ENCODE measurements at regions not wholly inside any gene's neighbourhood (a gene's known extent, or its start where the extent isn't known, plus 50 kb on each side); places are given as distances from the start of the nearest gene placed in this dataset.

DNA sequence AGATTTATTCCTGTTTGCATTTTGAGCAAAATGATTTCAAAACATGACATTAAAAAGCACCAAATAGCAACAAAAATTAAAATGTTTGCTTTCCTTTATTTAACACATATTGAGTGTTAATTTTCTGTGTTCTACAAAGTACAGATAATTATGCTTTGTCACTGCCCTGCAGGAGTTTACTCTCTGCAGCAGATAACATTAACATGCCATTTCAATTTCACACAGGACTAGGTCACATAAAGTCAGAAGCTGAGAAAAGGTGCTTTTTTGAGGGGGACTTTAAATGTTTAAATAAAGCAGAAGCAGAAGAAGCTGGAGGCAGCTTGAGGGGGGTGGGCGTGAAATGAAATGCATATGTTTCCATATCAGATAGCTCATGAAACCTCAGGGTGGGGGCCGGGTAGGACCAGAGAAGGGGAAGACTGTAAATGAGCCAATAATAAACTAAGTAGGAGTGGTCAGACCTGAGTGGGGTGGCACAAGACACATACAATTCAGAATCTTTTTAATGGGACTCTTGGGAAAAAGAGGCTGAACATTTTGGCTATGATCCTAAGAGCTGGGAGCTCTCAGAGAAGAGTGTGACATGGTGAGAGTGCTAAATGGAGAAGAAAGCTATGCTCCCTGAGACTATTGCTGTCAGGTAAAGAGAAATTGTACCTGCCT, 387.5 kb downstream of the FAM170A start:
- no peak for DNase-seq

DNA sequence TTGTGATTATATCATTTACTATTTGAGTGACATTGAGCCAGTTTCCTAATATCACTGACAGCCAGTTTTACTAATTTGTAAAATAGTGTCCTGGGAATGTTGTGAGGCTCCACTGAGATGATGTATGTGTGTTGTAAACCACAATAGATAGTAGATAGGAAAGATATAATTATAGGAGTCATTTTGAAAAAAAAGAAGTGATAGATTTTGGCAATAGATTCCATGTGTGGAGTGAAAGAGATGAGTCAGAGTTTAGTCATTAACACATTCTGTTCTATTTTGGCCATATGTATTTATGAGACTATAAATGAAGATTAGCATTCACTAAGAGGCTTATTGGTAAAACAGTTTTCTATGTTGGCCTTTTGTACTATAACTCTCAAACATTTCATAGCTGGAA, 388.2 kb downstream of the FAM170A start:
- DNase-seq, result peak; percentile 45

DNA sequence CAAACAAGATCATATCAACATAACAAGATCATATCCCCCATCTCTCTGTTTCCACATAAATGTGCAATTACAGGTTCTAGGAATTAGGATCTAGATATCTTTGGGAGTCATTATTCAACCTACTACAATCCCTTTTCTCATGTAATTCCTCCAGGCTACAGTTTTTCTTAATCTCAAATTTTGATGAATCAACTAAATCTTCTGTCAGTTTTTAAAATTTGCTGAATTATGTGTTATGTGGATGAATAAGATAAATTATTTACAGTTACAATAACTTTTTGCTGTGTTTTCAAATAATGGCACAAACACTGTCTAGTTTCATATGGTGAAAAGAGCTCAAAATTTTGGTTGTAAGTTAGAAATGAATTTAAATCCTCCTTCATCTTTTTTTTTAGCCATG, 405.8 kb downstream of the FAM170A start:
- DNase-seq, result no peak

DNA sequence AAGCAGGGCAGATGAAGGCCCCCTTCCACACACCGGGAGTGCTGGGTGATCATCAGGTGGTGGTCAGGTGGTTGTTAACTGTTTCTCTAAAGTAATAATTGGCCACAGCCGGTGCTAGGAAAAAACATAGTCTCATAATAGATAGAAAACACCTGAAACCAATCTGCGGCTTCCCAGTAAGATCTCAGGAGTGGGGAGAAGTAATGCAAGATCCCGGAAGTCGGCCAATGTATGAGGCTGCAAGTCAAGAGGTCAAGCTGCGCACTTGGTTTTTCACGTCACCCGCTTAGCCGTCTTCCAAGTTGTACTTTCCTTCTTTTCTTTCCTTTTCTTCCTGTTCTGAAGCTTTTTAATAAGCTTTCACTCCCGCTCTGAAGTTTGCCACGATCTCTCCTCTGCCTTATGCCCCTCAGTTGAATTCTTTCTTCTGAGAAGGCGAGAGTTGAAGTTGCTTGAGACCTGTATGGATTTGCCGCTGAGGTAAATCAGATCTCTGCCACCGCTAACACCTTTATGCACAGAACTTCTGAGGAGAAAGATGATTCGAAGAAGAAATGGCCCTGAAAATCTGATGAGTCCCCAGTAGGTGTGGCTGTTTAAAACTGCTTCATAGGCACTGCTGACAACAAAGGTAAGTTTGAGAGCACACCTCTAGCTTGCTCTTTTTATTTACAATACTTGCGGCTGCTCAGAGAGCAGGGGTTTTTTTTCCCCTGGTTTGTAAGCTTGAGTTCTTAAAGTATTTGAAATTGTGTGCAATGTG, 406.6 kb downstream of the FAM170A start:
- DNase-seq, result no peak

DNA sequence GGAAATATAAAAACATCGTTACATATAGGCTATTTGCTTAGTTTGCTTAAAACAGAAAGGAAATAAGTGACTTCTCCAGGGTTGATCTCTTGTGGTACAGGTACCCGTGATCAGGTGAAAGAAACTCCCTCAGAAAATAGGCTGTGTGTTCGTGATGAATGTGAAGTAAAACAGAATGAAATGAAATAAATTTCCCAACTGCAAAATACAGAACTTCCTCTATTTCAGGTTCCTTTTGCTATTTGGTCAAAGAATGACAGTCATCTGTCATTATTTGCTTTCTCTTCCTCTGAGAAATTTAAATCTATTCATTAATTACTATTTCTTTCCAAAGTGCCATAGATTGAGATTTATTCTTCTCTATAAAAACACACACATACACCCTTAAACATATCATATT, 408.1 kb downstream of the FAM170A start:
- no peak for DNase-seq

DNA sequence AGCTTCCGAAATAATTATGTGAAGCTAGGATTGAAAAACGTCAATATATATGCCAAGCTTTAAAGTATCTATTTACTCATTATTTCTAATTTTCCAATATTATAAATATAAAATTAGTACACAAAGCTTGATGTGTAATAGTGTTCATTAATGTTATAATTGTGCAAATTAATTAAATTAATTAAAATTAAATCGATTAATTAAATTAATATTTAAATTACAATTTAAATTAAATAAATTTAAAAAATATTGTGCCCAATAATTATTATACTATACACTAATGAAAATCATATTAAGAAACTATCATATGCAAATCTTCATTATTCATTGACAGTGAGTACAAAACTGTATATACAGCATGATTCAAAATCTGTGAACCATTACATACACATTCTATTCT, 409.8 kb downstream of the FAM170A start:
- DNase-seq, result no peak

DNA sequence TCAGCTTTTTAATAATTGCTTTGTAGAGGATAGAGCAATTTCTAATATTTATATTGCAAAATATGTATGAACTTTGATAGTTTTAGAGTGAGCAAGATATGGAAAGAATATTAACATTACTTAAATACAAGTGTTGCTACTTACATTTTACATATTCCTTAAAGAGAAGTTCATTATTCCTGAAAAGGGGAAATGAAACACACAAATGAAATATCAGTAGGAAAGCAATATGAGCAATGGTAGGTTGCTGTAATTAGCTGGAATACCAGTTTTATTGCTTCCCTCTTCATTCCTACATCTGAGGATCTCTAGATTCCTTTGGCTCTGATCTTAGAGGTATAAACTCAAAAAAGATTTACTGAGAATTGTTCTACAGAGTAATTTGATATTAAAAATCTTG, 414.1 kb downstream of the FAM170A start:
- DNase-seq, result no peak

DNA sequence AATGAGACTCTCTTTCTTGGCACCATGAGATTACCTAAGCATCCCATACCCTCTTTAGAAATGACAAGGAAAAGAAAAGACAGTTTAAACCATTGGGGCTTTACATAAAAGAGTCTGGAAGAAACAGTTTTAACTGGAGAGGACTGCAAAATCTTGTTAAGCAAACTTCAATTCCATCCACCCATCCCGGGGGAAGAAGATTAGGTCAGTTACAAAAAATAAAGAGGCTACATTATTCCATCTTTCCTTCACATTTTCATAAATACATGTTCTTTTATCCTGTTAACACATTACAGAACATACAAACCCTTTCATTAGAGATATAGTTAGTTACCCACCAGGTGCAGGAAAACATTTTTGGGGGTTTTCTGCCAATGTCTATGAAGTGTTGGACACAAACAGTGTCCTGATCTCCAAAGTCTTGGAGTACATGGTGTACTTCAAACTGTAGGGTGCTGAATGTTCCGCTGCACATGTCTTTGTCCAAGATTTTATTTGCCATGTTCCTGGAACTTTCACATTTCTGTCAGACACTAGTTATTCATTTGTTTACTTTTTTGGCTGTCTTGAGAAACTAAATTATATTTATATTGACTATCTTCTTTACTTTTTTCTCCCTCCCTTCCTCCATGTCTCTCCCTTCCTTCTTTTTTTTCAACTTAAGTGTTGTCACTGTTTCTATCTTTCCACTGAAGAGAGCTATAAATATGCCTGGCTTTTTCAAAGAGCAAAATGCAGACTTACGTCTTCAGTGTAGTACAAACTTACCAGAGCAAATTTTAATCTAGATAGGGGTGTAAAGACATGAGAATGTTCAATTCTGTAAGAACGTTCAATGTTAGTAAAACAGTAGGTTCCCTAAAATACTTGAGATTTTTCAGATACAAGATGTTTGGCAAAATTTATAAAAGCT, 410.9 kb upstream of the PRR16 start:
- no peak for DNase-seq

DNA sequence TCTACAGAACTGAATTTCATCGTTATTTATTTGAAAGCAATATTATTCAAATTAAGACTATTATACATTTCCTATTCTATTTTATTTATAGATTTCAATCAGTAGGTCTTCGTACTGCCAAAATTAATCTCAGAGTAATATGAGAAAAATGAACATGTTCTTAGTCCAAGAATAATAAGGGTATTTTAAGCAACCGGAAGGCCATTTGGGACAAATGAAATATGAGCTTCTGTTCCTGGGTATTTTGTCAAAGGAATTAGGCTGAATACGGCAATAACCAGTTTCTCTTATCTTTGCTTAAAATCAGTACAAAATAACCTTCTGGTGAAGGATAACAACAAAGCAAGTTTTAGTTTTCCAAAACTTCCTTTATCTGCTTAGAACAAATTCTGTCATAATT, 410.3 kb upstream of the PRR16 start:
- no peak for DNase-seq

DNA sequence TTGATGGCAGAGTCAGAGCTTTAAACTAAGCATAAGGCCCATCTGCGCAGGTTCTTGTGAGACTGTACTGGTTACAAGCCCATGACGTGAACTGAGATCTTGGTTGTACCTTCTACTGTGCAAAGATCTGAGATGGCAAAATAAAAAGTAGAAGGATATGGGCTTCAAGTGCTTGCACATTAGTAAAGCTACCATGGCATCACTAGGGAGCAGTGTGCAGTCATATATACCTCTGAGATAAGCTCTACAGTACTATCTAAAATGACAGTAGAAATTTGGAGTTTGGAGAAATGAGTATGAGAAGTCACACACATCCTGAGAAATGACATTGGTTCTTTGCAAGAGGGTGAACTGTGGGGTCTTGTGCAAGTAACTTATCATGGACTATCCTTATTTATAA, 408.2 kb upstream of the PRR16 start:
- peak; percentile 48 for DNase-seq

DNA sequence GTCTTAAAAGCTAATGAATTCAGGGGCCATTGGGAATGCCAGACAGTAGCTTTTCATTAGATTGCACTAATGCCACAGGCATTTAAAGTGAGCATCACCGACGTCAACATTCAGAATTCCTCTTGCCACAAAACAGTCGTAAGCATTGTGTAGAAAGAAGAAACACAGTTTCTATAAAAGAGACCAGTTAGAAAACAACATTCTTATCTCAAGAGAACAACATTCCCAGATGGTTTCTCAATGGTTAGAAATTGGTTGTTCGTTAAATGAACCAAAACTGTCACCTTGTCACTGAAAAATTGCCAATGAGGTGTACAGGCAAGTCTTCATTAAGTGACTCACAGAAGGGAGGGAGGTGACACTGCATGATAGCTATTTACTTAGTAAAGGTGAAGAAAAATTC, 401.6 kb upstream of the PRR16 start:
- DNase-seq, result peak; percentile 30

DNA sequence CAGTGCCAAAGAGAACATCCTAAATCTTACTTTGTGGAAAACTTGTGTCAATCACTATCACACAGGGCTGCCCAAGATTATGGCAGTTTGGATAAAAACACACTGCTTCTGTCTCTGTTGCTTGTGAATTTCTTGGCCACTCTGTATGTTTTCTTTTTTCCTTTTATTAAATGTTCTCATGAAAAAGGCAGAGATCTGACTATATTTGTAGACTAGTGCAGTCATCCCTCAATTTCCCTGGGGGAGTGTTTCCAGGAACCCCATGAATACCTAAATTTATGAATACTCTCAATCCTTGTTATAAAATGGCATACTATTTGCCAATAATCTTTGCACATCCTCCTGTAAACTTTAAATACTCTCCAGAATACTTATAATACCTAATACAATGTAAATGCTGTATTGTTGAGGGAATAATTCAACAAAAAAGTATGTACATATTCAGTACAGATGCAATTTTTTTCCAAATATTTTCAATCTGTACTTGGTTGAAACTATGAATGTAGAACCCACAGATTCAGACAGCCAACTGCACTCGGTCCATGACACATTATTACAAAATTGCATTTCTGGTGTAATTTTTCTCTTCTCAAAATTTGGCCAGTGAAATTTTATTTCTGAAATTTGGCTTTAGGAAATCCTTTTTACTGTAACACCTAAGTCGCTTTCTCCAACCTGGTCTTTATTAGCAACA, 391.9 kb upstream of the PRR16 start:
- DNase-seq, result no peak

DNA sequence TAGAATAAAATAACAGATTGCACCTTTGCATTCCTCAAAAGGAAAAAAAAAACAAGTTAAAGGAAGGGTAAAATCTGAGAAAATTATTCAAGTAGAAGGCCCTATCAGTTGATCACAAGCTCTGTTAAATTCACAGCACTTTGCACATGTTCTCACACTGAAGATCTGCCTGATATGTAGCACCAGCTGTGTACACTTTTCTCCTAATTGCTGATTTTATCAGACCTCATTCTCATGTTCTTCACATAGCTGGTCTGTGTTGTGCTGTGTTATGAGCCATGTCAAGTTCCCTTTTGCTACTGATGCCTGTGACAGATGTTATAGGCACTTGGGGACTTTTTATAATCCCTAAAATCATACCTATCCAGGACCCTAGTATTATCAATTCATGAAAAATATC, 390.4 kb upstream of the PRR16 start:
- no peak for DNase-seq

DNA sequence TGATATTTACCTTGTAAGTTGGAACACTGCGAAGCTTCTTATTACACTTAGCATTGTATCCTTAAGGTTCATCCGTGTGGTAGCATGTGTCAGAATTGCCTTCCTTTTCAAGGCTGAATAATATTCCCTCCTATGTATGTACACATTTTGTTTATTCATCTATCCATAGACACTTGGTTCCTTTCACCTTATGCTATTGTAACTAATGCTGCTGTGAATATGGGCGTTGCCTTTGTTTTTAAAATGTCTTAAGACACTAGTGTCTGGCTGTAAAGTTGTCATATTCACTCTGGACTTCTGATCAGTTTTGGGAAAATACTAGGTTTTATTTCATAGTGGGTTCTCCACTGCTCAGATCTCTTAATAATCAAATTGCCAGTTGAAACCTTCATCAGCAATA, 383.3 kb upstream of the PRR16 start:
- no peak for DNase-seq

DNA sequence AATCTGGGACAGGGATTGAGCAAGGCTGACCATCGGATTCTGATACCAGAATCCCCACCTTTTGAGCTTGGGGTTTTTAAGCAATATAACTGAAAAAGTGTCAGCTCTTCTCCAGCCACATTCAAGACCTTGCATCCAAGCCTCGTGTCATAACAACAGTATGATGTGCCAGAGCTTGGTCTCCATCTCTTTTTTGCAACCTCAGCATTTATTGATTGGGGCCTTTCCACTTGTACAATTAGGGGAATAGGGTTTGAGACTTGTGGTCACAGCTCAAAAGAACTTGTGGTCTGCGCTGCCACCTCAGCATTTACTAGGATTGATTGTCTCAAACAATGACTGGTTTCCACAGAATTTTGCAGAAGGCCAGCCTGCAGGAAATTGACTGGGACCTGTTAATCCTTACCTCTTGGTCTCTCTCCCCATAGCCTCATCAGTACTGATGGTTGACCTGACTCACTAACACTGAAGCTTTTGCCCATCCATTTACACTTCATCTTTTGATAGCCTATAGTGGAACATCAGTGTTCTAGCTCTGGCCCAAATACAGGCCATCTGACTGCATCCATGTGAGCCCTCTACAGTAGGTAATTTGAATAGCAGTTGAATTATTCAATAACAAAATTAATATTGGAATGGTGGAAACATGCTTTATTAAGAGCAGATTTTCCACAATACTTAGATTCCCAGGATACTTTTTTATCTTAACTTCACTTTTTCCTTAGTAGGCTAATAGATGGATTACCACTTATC, 381.6 kb upstream of the PRR16 start:
- no peak for DNase-seq

DNA sequence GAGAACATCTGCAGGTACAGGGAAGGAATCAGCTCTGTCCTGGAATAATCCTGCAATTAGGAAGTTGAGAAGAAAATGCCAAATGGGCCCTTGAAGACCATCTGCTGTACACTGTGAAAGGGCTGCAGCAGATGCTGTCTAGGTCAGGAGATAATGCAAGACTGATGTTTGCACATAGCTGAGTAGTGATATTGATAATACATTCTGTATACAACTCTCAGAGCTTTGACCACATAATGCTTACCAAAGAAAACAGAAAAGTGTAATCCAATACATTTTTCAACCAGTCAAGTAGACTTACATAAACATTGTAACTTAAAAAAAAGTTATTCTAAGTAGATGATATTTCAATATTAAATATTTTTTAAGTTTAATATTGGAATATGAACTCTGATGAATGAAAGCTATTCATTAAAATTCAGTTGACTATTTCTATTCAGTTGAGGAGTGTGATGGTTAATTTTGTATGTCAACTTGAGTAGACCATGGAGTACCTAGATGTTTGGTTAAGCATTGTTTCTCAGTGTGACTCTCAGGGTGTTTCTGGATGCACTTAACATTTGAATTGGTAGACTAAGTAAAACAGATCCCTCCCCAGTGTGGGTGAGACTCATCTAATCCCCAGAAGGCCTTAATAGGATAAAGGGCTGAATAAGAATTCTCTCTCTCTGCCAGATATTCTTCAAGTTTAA, 380.1 kb upstream of the PRR16 start:
- no peak for DNase-seq

DNA sequence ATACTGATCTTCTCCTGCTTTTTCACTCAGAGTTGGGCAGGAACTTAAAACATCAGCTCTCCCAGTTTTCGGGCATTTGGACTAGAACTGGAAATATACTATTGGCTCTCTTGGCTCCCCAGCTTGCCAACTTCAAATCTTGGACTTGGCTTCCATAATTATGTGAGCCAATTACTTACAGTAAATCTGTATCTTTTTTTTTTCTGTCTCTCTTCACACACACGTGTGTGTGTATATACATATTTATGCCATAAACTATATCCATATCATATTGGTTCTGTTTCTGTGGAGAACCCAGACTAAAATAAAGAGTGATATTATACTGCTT, 379.6 kb upstream of the PRR16 start:
- DNase-seq, result no peak

DNA sequence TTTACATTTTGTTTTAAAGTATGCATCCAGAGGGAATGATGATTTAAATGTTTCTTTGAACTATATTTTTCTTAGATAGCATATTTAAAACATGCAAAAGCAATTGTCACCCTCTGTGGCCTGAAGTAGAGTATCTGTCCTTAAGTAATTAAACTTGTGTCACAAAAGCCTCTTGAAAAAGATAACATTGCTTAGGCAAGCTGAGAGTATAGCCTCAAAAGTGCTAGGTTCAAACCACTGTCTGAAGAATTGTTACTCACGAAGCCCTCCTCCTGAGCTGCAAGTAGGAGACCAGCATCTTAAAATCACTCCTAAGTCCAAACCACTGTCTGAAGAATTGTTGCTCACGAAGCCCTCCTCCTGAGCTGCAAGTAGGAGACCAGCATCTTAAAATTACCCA, 378.0 kb upstream of the PRR16 start:
- DNase-seq, result no peak

DNA sequence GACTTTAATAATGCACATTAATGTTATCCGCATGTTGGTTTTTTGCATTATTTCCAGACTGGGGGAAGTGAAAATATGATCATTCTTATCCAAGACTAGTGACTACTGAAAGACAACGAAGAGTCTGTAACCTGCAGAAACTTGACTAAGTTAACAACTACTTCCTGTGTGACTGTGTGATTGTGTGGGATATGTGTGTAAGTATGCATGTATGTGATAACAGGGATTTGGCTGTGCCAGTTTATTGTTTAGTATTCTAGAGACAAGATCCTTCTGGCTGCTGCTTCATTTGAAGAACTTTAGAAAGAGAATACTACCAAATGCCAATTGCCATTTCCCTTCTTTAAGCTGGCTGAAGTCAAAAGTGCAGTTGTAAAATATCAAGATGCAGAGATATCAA, 375.7 kb upstream of the PRR16 start:
- DNase-seq, result no peak

DNA sequence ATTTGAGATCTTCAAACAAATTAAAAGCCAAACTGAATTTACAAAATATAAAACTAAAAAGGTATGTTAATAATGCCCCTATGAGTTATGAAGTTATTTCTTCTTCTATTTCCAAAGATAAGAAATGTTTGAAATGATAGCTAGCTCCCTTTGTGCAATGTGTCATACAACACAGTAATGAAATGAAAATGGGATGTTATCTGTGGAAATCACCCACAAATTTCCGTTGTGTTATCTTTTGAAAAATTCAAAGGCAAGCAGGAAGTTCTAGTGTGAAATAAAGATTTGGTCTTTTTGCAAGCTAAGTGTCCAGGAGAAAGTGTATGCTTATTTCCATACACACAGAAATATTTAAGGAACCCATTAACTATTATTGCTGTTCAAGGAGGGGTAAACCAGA, 375.3 kb upstream of the PRR16 start:
- DNase-seq, result no peak

DNA sequence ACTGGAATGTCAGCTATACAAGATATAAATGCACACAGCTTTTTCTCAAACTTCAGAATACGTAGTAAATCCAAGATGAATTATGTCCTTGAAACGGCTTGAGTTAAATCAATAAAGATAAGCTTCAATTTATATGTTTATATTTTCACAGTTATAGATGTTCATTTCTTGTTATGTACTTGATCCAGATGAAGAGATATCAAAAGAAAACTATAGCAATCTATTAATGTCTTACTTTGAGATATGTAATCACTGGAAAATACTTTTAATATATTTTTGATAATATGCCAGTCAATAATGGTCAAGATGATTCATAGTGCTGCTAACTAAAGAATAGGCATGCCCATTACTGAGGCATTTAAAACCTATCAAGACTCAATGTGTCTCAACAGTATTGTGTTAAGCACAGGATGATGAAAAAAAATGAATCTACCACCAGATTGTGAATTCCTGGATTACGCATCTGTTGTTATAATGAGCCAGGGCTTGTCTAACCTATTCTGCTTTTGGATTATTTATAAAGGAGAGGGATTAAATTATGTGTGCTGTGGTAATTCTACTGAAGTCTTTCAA, 372.6 kb upstream of the PRR16 start:
- DNase-seq, result no peak

DNA sequence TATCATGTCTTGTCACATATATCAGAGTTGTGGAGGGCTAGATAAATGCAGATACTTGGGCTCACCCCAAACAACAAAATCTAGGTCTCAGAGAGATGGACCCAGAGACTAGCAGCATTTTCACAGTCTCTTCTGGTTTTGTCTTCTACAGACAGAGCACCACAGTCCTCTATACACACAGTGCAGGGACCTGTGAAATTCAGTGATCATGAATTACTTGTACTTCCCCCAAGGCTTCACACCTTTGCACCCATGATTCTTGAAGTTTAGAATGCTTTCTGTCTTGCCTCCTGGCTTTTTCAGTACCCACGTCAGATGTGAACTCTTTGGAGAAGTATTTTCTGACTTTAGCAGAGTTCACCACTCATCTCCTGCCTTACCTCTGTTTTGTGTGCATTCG, 371.5 kb upstream of the PRR16 start:
- no peak for DNase-seq
